ENCODE measurements at regions not wholly inside any gene's neighbourhood (a gene's known extent, or its start where the extent isn't known, plus 50 kb on each side); places are given as distances from the start of the nearest gene placed in this dataset.

GRCh38 chr15:75134748-75135147 lies 66.9 kb upstream of the C15orf39 start:
- TF ChIP-seq, protein P1, sequence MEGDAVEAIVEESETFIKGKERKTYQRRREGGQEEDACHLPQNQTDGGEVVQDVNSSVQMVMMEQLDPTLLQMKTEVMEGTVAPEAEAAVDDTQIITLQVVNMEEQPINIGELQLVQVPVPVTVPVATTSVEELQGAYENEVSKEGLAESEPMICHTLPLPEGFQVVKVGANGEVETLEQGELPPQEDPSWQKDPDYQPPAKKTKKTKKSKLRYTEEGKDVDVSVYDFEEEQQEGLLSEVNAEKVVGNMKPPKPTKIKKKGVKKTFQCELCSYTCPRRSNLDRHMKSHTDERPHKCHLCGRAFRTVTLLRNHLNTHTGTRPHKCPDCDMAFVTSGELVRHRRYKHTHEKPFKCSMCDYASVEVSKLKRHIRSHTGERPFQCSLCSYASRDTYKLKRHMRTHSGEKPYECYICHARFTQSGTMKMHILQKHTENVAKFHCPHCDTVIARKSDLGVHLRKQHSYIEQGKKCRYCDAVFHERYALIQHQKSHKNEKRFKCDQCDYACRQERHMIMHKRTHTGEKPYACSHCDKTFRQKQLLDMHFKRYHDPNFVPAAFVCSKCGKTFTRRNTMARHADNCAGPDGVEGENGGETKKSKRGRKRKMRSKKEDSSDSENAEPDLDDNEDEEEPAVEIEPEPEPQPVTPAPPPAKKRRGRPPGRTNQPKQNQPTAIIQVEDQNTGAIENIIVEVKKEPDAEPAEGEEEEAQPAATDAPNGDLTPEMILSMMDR (conservative IDR thresholded peaks at IDR 0.05; ENCODE audit: low read depth, low read length): no peak
- TF ChIP-seq EZH2phosphoT487 (IDR thresholded peaks at IDR 0.05; ENCODE audit: borderline replicate concordance, low read length) (no peak), EZH2 (IDR thresholded peaks at IDR 0.05; ENCODE audit: low read length, unreplicated experiment) (no peak)
